Epithelial cell of esophagus (primary cell): ENCODE measurements at regions not wholly inside any gene's neighbourhood (a gene's known extent, or its start where the extent isn't known, plus 50 kb on each side); places are given as distances from the start of the nearest gene placed in this dataset.

Source experiments
- DNase-seq: peaks from one replicate; pipeline ENCODE4 v3.0.0; 2010; ENCODE audit warnings: low read depth
- H3K4me3 ChIP-seq: 2 replicates; pipeline ENCODE4 v1.5.1; 2011; ENCODE audit warnings: mild to moderate bottlenecking, low read length, control low read depth
- CTCF ChIP-seq: IDR thresholded peaks from 2 replicates; pipeline ENCODE4 v1.5.1; 2011; ENCODE audit warnings: low read depth, mild to moderate bottlenecking, low read length, control low read depth, inconsistent platforms; ENCODE audit not compliant: insufficient read depth; ENCODE audit errors: missing control alignments

GRCh38 chr2:58914733-58915505 is 673.8 kb upstream of the FANCL start:
- H3K4me3 ChIP-seq: no peak overlapping the region
- no peak for DNase-seq
- TF ChIP-seq CTCF: no peak

- TF ChIP-seq CTCF: no peak
- DNase-seq: no peak
Measured at GRCh38 chr2:58913082-58913726, 672.1 kb upstream of the FANCL start.

DNA sequence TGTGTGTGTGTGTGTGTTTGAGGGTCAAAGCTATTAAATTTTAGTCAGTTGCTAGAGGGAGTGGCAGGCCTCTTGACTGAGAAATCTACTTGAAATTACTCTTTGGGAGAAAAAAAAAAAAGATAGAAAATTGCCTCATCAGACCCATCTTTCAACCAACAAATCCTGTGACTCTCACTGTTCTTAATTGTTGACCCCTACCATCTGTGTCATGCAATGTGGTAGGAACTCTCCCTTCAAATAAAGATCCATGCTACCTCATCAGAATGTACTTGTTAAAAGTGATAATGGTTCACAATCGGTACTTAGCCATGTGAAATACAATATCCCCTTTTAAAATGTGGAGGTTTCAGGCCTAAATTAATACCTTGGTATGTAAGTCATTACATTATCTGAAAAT is 670.8 kb upstream of the FANCL start:
- DNase-seq: no peak
- no peak overlapping the region for H3K4me3 ChIP-seq
- no peak for TF ChIP-seq CTCF

More at GRCh38 chr2:58913082-58913726, 672.1 kb upstream of the FANCL start:
- no peak overlapping the region for H3K4me3 ChIP-seq

- no peak for TF ChIP-seq CTCF
- DNase-seq: no peak
- no peak overlapping the region for H3K4me3 ChIP-seq
Measured at GRCh38 chr2:58908501-58909154, 667.5 kb upstream of the FANCL start.

DNA sequence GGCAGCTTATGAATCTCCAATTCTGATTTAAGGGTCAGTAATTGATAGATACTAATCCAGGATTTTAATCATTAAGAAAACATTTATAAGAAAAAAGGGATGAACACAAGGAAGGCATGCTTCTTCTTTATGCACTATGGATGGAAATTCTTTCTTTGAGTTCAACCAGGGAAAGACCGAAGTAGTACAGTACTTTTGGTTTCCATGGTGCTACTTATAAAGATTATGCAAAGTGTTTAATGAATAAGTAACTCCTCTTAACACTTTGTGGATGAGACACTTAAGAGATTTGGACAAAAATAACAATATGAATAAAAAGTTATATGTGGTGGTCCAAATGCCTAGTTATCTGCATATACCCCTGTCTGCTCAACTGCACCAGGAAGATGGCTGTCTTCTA is 666.5 kb upstream of the FANCL start:
- TF ChIP-seq CTCF: no peak
- no peak for DNase-seq

DNA sequence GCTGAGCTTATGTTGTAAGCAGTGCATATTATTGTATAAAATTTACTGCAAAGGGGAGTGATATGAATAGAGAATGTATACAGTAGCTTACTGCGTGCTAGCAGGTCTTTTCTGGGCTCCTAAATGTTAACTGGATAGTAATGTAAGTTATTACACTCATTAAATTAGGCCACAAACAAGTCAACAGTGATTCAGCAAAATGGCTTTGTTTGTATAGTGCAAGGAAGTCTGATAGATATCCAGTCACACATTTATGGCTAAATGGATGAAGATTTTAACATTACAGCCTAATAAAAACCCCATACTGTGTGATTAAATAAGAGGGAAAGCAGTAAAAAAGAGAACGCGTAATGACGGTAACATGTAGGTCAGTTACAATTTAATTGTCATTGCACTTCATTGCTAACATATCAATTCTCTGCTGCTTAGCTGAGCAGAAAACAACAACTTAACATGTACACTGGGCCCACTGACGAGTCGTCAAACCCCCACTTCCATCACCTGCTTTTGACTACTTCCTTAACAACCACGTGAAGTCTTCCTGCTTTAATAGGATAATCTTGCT is 665.0 kb upstream of the FANCL start:
- TF ChIP-seq CTCF: no peak
- DNase-seq: no peak
- H3K4me3 ChIP-seq: no peak overlapping the region

More for the DNA sequence above, 666.5 kb upstream of the FANCL start:
- H3K4me3 ChIP-seq: no peak overlapping the region
